ENCODE measurements at regions not wholly inside any gene's neighbourhood (a gene's known extent, or its start where the extent isn't known, plus 50 kb on each side); places are given as distances from the start of the nearest gene placed in this dataset.

- H2AFZ ChIP-seq (ENCODE audit: low read depth, low read length): no peak overlapping the region
- no peak overlapping the region for H3K27ac ChIP-seq (ENCODE audit: insufficient read depth, low read depth, low read length)
- BruUV-seq (replicated peaks): no TSS peak
- H4K20me1 ChIP-seq (replicated peaks; ENCODE audit: control insufficient read depth, extremely low read depth, insufficient read depth, low read length): no peaks in the 10 kb centered on the region
- H3K9me3 ChIP-seq (replicated peaks; ENCODE audit: control insufficient read depth, insufficient read depth, low read length): no peaks in the 10 kb centered on the region
- no peaks in the 10 kb centered on the region for H3K79me2 ChIP-seq (ENCODE audit: control insufficient read depth, insufficient read depth, low read length)
- no peak overlapping the region for H3K9ac ChIP-seq (replicated peaks; ENCODE audit: extremely low read depth, insufficient read depth, low read length)
- DNase-seq (ENCODE audit: low read depth, low spot score) (no peak), FAIRE-seq (no peak)
- dilution Hi-C loops (cut with MboI; ENCODE audit: extremely low pct_ligation_motif_present, low sequenced_read_pairs) (no loop called here), intact Hi-C loops (cut with micrococcal nuclease) (no loop called here)
- H3K9me1 ChIP-seq (replicated peaks; ENCODE audit: control insufficient read depth, extremely low read depth, insufficient read depth, low read length): no peaks in the 10 kb centered on the region
- CTCF ChIA-PET: no interaction called here
- no peak overlapping the region for H3K4me2 ChIP-seq (ENCODE audit: insufficient read depth, low read length)
- POLR2A ChIA-PET: no interaction called here
- H3K4me1 ChIP-seq (ENCODE audit: control insufficient read depth, extremely low read depth, insufficient read depth, low read length): no peaks in the 10 kb centered on the region
- no peak overlapping the region for H3K4me3 ChIP-seq (replicated peaks in 1 of 3; ENCODE audit: insufficient read depth in 1 of 3, low read depth in 1 of 3, low read length in 3 of 3)
- H3K27me3 ChIP-seq (ENCODE audit: control insufficient read depth in 2 of 2, insufficient read depth in 2 of 2, low read length in 2 of 2): no peaks in the 10 kb centered on the region
- H3K36me3 ChIP-seq (ENCODE audit: control insufficient read depth in 2 of 2, extremely low read depth in 1 of 2, insufficient read depth in 2 of 2, low read length in 2 of 2): no peaks in the 10 kb centered on the region
- TF ChIP-seq EZH2 (IDR thresholded peaks at IDR 0.05; ENCODE audit: borderline replicate concordance, low read depth, low read length, severe bottlenecking): no peak
- TF ChIP-seq MYC (IDR thresholded peaks at IDR 0.05; ENCODE audit: low read depth, low read length): no peak
- TF ChIP-seq POLR2AphosphoS5 (IDR thresholded peaks at IDR 0.05; ENCODE audit: insufficient read depth, low read depth, low read length): no peak
- no peak for TF ChIP-seq MAX (IDR thresholded peaks at IDR 0.05; ENCODE audit: insufficient read depth, insufficient read length)
- TF ChIP-seq POLR2A (IDR thresholded peaks at IDR 0.05; ENCODE audit: low read depth, low read length): no peak
- TF ChIP-seq JUN (IDR thresholded peaks at IDR 0.05; ENCODE audit: borderline replicate concordance, insufficient read depth, insufficient read length, low read depth): no peak
- no peak for TF ChIP-seq GATA2 (IDR thresholded peaks at IDR 0.05; ENCODE audit: insufficient read depth, insufficient read length, low read depth, low read length)
- no peak for TF ChIP-seq FOS (IDR thresholded peaks at IDR 0.05; ENCODE audit: borderline replicate concordance, insufficient read depth, low read length)
- TF ChIP-seq CTCF (IDR thresholded peaks at IDR 0.05; ENCODE audit: extremely low read depth in 1 of 2, insufficient read depth in 1 of 2, low read depth in 1 of 2, low read length in 2 of 2): no peak
These were observed 62.6 kb upstream of the IGF1 start for GRCh38 chr12:102542816-102543440.

Data from endothelial cell of umbilical vein (primary cell).